Type B pancreatic cell (in vitro differentiated cells): ENCODE measurements at regions not wholly inside any gene's neighbourhood (a gene's known extent, or its start where the extent isn't known, plus 50 kb on each side); places are given as distances from the start of the nearest gene placed in this dataset.

ENCODE experiments used
- DNase-seq: peaks from one replicate; pipeline ENCODE4 v3.0.0; 2021; ENCODE audit warnings: mixed read lengths; ENCODE audit not compliant: unreplicated experiment; ENCODE audit errors: extremely low spot score
- H3K27ac Mint-ChIP-seq: 2 replicates; pipeline ENCODE4 v1.8.0; 2021; ENCODE audit warnings: mild to moderate bottlenecking, mixed read lengths
- H3K27me3 Mint-ChIP-seq: 2 replicates; pipeline ENCODE4 v1.8.0; 2021; ENCODE audit warnings: mixed read lengths
- H3K36me3 Mint-ChIP-seq: 2 replicates; pipeline ENCODE4 v1.8.0; 2021; ENCODE audit warnings: mixed read lengths
- H3K4me1 Mint-ChIP-seq: one replicate; pipeline ENCODE4 v1.8.0; 2021; ENCODE audit warnings: mixed read lengths; ENCODE audit not compliant: unreplicated experiment
- H3K4me3 Mint-ChIP-seq: 2 replicates; pipeline ENCODE4 v1.8.0; 2021; ENCODE audit warnings: mild to moderate bottlenecking, mixed read lengths
- H3K9me3 Mint-ChIP-seq: 2 replicates; pipeline ENCODE4 v1.8.0; 2021; ENCODE audit warnings: mixed read lengths
- CTCF ChIP-seq: fragments of 200-600 bp; sonication (generic); conservative IDR thresholded peaks from 2 replicates; pipeline ENCODE4 v1.5.0; 2021; ENCODE audit warnings: antibody characterized with exemption, mild to moderate bottlenecking

GRCh38 chr6:92124200-92124651 lies 1295.1 kb downstream of the EPHA7 start:
- Mint-ChIP-seq H3K27ac (peak overlapping the region; percentile 5), H3K9me3 (no peaks in the 10 kb centered on the region), H3K4me1 (peaks cover 18% of the 10 kb centered on the region), H3K4me3 (no peak overlapping the region), H3K27me3 (no peaks in the 10 kb centered on the region), H3K36me3 (no peaks in the 10 kb centered on the region)
- no peak for TF ChIP-seq CTCF
- no peak for DNase-seq

- no peaks in the 10 kb centered on the region for H3K9me3 Mint-ChIP-seq
- H3K4me1 Mint-ChIP-seq: peaks cover 25% of the 10 kb centered on the region
- no peaks in the 10 kb centered on the region for H3K36me3 Mint-ChIP-seq
- H3K27ac Mint-ChIP-seq: no peak overlapping the region
- no peak overlapping the region for H3K4me3 Mint-ChIP-seq
- peak; percentile 71 for TF ChIP-seq CTCF
- H3K27me3 Mint-ChIP-seq: no peaks in the 10 kb centered on the region
- DNase-seq: no peak
Observed at GRCh38 chr6:92122746-92123145, 1296.6 kb downstream of the EPHA7 start.

- Mint-ChIP-seq H3K27ac (no peak overlapping the region), H3K9me3 (no peaks in the 10 kb centered on the region), H3K27me3 (no peaks in the 10 kb centered on the region), H3K4me1 (peaks cover 23% of the 10 kb centered on the region), H3K4me3 (no peak overlapping the region), H3K36me3 (no peaks in the 10 kb centered on the region)
- no peak for TF ChIP-seq CTCF
- no peak for DNase-seq
Observed at GRCh38 chr6:92121228-92121627, 1298.1 kb downstream of the EPHA7 start.

GRCh38 chr6:92117800-92118199 lies 1301.6 kb downstream of the EPHA7 start:
- Mint-ChIP-seq H3K9me3 (no peaks in the 10 kb centered on the region), H3K27me3 (no peaks in the 10 kb centered on the region), H3K27ac (no peak overlapping the region), H3K4me3 (no peak overlapping the region), H3K4me1 (peaks cover 7% of the 10 kb centered on the region), H3K36me3 (no peaks in the 10 kb centered on the region)
- TF ChIP-seq CTCF: no peak
- DNase-seq: no peak

- no peak overlapping the region for H3K4me3 Mint-ChIP-seq
- peaks cover 7% of the 10 kb centered on the region for H3K4me1 Mint-ChIP-seq
- H3K36me3 Mint-ChIP-seq: no peaks in the 10 kb centered on the region
- H3K27ac Mint-ChIP-seq: no peak overlapping the region
- no peak for TF ChIP-seq CTCF
- DNase-seq: no peak
- no peaks in the 10 kb centered on the region for H3K9me3 Mint-ChIP-seq
- H3K27me3 Mint-ChIP-seq: no peaks in the 10 kb centered on the region
Observed at GRCh38 chr6:92114797-92115196, 1304.6 kb downstream of the EPHA7 start.

GRCh38 chr6:92114091-92114675 lies 1305.2 kb downstream of the EPHA7 start:
- Mint-ChIP-seq H3K36me3 (no peaks in the 10 kb centered on the region), H3K27me3 (no peaks in the 10 kb centered on the region)

More at GRCh38 chr6:92114091-92114675, 1305.2 kb downstream of the EPHA7 start:
- no peak for DNase-seq
- H3K9me3 Mint-ChIP-seq: no peaks in the 10 kb centered on the region
- H3K4me1 Mint-ChIP-seq: peaks cover 7% of the 10 kb centered on the region
- TF ChIP-seq CTCF: no peak
- H3K4me3 Mint-ChIP-seq: no peak overlapping the region
- no peak overlapping the region for H3K27ac Mint-ChIP-seq
